ENCODE measurements at regions not wholly inside any gene's neighbourhood (a gene's known extent, or its start where the extent isn't known, plus 50 kb on each side); places are given as distances from the start of the nearest gene placed in this dataset.

DNA sequence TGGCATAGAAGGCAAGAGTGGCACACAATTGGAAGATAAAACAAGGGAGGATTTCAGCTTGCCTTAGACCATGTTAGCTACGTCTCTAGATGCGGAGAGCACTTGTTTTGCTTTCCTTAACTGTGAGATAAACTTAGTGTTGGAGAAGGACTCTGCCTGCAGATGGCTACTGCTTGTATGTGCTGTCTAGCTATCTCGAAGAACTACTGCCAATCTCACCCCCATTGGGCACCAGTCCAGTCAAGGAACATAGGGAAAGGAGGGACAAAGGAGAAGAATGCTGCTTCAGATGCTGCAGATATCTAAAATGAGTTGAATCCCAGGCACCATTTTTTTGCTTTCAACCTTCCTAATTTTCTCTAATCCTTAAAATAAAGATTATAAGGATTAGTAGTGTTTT is 726.0 kb upstream of the ARGLU1 start:
- DNase-seq (ENCODE audit: low spot score), result no peak
- no peak for ATAC-seq
- intact Hi-C loops (cut with DNase I), result no loop called here

DNA sequence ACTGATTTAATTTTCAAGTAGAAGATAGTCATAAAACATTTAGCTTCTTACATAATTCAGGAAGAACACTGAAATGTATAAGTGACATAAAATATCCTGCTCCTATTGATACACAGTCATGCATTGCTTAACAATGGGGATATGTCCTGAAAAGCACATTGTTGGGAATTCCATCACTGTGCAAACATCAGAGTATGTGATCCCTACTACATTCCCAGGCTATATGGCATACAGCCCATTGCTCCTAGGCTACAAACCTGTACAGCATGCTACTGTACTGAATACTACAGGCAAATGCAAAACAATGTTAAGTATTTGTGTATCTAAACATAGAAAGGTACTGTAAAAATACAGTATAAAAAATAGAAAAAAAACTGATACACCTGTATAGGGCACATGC is 723.9 kb upstream of the ARGLU1 start:
- intact Hi-C loops (cut with DNase I), result no loop called here
- no peak for ATAC-seq

DNA sequence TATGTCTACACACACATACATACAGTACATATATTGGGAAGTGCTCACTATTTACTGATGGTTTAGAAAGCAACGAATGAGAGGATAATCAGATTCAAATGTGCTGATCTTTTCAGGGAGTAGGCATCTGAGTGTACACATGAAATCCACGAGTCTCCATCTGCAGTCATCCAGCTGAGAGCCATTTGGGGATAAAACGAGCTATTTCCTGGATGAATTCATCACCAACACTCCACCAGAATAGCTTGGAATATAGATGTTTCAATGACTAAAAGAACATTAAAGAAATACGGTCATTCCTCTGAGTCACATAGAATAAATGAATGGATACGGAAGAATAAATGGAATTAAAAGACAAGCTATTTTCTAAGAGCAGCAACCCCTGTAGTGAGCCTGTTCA is 721.6 kb upstream of the ARGLU1 start:
- ATAC-seq (no peak), DNase-seq (ENCODE audit: low spot score) (no peak)
- intact Hi-C loops (cut with DNase I), result no loop called here

More for the DNA sequence above, 723.9 kb upstream of the ARGLU1 start:
- DNase-seq (ENCODE audit: low spot score), result no peak

DNA sequence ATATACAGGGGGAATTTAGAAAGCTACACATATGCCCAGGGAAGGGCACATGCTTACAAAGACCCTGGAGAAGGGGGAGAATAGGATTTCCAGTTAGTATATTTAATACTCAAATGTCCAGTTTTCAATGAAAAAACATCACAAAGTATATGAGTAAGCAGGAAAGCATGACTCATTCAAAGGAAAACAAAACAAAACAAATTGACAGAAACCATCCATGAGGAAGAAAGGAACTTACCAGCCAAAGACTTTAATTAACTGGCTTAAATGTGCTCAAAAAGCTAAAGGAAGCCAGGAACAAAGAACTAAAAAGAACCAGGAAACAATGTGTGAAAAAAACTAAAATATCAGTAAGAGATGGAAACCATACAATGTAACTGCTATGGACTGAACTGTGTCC is 716.2 kb upstream of the ARGLU1 start:
- intact Hi-C loops (cut with DNase I), result no loop called here
- no peak for DNase-seq (ENCODE audit: low spot score)
- ATAC-seq, result no peak

DNA sequence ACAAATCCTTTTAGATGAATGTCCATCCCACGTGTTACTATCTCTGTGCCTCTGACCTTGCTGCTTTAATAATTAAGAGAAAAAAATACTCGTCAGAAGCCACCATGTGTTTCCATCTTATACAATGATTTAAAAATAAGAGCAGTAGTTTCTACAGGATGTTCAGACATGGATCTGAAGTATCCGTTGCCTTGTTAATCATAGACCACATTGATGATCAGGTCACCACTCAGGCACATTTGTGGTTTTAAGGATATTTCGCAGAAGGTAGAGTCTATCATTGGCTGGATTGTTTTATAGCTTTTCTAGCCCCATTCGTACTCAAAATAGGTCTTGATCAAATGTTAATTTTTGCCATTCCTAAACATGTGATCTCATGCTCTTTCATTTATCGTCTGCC is 710.0 kb upstream of the ARGLU1 start:
- intact Hi-C loops (cut with DNase I), result no loop called here
- no peak for DNase-seq (ENCODE audit: low spot score)
- ATAC-seq, result no peak

DNA sequence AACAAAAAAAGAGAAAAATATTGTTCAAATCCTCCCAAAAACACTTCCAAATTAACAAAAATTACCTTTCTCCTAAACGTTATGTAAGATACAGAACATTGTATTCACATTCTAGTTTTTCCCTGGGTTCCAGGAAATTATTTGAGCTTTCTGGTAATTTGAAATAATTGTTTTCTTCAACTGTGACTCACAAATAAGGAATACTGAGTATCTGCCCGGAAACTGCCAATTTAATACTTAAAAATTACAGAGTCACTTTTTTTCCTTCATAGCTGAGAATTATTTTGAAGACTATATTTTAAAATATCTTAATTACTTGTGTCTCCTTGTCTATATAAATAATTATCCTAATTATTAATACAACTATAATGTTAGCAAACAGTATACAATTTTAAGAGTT is 709.0 kb upstream of the ARGLU1 start:
- no peak for DNase-seq (ENCODE audit: low spot score)
- no peak for ATAC-seq
- intact Hi-C loops (cut with DNase I), result no loop called here

DNA sequence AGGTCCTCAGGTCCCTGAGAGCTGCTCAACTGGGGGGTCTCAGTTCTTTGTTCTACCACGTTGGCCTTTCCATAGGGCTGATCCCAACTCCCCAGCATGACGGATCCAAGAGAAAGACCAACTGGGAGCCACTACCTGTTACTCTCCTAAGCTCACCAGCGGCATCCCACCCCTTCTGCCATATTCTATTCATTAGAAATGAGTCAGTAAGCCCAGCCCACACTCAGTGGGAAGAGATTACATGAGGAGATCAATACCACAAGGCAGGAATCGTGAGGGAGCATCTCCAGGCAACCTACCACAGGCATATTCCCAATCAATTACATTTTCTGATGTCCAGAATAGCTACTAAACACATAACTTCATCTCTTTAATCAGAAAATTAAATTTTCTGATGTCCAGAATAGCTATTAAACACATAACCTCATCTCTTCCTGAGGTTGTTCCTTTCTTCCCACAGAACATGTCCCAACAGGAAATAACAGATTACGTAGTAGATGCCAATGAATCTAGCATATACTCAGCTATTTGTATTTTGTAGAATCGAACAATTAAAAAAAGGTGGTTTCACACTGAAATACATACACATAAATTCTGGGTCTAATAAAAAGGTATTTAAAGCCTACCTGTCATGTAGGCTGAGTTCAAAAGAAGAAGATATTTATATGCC is 708.1 kb upstream of the ARGLU1 start:
- ATAC-seq (no peak), DNase-seq (ENCODE audit: low spot score) (no peak)
- intact Hi-C loops (cut with DNase I), result no loop called here

DNA sequence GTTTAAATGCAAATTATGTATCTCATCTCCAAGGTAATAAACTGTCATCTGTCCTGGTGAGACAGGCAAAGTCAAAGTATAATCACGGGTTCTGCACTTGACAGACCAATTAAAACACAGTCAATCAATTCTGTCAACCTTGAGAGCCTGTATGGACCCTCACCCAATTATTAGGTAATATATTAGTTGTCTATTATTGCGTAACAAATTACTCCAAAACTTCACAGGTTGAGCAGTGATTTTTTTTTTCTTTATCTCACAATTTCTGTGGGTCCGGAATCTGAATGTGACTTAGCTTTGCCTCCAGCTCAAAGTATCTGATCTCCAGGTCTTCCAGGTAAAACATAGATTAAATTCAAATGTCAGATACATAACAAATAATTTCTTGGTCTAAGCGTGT is 707.4 kb upstream of the ARGLU1 start:
- no peak for DNase-seq (ENCODE audit: low spot score)
- ATAC-seq, result no peak
- intact Hi-C loops (cut with DNase I), result no loop called here

DNA sequence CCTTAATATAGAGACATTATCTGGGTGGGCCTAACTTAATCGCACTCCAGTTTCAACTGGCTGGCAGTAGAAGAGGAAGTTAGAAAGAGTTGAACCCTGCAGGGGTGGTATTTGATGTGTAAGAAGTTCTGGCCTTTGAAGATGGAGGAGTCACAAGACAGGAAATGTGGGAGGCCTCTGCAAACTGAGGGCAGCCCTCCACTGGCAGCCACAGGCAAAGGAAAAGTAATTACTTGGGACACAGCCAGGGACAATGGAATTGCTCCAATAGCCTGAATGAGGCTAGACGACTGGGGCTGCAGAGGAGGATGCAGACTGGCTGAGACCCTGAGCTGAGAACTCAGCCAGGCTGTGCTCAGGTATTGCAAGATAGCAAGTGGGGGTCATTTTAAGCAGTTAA is 703.3 kb upstream of the ARGLU1 start:
- intact Hi-C loops (cut with DNase I), result no loop called here
- ATAC-seq (no peak), DNase-seq (ENCODE audit: low spot score) (no peak)

DNA sequence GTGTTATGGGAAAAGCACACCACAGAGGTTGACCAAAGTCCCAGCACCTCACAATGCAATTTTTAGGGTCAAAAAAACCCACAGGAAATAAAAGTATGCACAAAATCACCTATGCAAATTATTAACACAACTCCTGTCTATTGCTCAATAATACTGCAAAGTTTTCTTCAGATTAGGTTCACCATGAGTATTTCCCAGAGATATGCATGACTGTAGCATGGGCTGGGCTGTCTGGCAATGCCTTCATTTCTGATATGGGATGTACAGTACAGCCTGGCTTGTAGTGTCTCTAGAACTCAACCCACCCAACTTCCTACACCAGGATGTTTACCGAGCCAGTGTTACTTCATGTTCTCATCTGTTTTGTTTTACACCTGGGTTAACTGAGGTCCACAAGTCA is 698.7 kb upstream of the ARGLU1 start:
- intact Hi-C loops (cut with DNase I), result no loop called here
- ATAC-seq (no peak), DNase-seq (ENCODE audit: low spot score) (no peak)

DNA sequence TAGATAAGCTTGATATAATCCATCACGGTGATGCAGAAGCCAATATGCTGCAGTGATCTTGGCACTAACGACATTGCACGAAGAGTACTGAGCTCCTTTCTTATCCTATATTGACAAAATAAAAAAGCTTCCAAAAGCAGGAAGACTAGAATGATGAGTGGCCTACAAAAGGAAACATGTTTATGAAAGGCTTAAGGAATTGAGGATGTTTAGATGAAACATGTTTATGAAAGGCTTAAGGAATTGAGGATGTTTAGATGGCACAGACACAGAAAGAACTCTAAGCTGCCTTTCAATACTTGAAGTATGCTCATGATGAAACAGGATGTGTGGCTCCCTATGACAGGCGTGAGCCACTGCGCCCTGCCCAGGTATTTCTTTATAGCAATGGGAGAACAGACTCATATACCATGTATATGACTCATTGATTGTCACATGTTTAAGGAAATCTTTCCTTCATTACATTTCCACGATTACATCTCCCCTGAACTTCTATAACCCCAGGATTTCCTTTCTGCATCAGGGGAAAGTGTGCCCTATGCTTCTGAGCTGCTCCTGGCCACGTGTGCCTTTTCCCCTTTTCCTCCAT is 690.8 kb upstream of the ARGLU1 start:
- intact Hi-C loops (cut with DNase I), result no loop called here
- DNase-seq (ENCODE audit: low spot score) (no peak), ATAC-seq (no peak)

DNA sequence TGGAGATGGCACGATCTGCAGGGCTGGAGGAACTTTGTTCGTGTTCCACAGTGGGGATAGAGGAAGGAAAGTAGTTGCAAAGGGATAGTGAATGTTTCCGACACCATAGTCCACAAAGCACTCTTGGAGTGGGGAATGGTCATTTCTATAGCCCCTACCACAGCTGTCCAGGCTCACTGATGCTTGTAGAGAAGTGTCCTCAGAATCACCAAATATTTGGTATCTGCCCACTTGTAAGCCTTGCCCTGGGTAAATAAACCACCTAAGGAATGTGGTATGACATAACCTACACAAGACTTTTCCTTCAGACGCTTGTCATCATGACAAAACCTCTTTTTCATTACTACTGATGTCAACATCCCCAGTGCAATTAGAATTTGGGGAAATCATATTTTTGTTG is 686.5 kb upstream of the ARGLU1 start:
- DNase-seq (ENCODE audit: low spot score) (no peak), ATAC-seq (no peak)
- intact Hi-C loops (cut with DNase I), result no loop called here

DNA sequence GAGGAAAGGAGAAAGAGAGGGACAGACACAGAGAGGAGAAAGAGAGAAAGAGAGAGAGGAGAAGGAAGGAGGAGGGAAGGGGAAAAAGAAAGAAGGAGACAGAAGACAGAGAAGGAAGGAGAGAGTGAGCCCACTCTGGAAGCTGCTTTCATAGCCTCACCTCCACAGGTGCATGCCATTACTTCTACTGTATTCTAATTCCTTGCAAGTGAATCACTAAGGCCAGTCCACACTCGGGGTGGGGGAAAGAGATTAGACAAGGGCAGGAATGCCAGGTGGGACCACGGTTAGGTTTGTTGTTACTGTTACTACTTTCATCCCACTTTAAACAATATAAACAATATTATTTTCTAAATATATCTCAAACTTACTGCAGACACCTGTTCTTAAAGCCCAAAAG is 684.5 kb upstream of the ARGLU1 start:
- intact Hi-C loops (cut with DNase I), result no loop called here
- DNase-seq (ENCODE audit: low spot score), result no peak
- no peak for ATAC-seq

DNA sequence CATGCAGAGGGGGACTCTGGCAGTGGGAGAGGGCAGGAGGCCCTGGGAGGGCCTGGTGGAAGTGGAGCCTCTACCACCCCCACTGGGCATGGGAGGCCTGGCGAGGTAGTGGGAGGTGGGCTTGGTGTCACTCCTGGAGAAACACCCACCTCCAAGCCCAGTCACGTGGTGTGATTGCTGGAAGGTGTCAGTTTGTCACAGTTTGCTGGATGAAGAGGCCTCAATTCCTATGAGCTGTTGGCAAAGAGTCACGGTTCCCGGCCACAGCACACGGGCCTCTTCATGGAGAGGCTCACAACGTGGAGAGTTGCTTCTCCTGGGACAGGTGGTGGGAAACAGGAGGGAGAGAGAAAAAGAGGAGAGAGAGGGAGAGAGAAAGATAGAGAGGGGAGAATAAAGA is 684.1 kb upstream of the ARGLU1 start:
- no peak for ATAC-seq
- intact Hi-C loops (cut with DNase I), result no loop called here
- DNase-seq (ENCODE audit: low spot score), result no peak

DNA sequence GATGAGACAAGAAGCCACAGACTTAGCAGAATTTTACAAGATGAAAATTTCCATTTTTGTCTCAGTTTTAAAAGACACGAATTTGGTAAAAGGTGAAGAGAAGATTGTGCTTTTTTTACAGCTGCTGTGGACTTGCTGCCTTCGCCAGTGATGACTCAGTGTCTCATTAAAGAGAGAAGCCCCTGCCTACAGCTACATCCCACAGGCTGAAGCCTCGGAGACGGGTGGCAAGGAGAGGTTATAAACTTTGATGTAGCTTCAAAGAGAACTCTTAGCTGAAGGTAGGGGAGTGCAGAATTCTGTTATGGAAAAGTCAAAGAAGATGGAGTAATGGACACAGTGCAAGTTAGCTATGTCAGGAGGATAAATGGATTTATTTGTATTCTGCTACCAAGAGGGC is 683.4 kb upstream of the ARGLU1 start:
- DNase-seq (ENCODE audit: low spot score), result no peak
- ATAC-seq, result no peak
- intact Hi-C loops (cut with DNase I), result no loop called here

DNA sequence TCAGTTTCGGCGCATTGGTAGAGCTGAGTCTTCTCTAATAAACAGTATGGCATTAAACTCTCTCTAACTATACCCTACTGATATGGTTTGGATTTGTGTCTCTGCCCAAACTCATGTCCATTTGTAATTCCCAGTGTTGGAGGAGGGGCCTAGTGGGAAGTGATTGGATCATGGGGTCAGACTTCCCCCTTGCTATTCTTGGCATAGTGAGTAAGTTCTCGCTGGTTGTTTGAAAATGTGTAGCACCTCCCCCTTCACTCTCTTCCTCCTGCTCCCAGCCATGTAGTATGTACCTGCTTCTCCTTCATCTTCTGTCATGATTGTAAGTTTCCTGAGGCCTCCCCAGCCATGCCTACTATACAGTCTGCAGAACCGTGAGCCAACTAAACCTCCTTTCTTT is 682.7 kb upstream of the ARGLU1 start:
- no peak for ATAC-seq
- intact Hi-C loops (cut with DNase I), result no loop called here

DNA sequence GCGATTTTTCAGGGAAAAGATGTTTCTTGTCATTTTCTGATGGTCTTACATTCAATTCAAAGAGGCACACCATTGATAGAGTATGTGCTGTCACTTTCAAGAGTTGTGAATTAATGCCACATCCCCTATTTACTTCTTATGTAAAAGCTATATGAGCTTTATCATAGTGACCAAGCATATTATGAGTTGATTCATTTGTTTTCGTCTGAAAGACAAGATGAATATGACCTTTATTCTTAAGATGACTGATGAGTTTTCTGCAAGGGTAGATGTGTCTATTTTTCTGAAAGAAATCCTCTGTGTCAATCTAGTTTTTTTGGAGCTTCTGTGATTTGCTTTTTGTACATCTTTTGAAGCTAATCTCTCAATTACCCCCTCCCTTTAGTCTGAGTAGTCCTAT is 676.3 kb upstream of the ARGLU1 start:
- no peak for DNase-seq (ENCODE audit: low spot score)
- intact Hi-C loops (cut with DNase I), result no loop called here
- ATAC-seq, result no peak

More for the DNA sequence above, 682.7 kb upstream of the ARGLU1 start:
- DNase-seq (ENCODE audit: low spot score), result no peak

DNA sequence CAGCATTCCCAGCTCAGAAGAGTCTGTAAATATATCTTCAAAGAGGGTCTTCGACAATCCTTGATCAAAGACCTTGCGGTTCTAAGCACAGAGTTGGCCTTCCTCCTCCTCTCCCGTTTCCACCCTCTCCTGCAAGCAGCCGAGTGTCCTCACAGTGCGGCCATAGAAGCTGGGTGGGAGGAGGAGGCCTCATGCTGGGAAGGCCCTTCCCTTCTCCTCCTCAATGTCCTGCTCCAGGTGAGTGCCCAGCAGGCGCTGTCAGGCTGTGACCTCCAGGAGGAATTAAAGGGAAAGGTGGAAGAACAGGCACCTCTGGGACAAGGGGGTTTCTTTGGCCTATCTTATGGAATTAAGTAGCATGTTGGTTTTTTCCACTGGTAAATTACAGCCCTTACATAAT is 674.2 kb upstream of the ARGLU1 start:
- DNase-seq (ENCODE audit: low spot score) (no peak), ATAC-seq (no peak)
- intact Hi-C loops (cut with DNase I), result no loop called here

DNA sequence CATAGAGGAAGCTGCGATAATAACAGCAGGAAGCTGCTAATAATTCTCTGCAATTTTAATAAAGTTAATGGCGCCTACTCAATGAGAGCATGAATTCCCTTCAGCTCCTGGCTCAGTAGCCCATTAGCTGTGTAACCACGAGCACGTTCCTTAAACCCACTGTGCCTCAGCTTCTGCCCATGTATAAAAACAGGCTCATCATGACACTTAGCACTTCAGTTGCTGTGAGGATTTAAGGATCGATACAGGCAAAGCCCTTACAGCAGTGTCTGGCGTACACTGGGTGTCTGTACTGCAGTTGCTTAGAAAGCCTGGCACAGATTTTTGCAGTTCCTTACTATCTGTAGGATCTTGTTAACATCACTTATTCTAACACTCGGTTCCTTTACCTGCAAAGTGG is 673.4 kb upstream of the ARGLU1 start:
- no peak for ATAC-seq
- intact Hi-C loops (cut with DNase I), result no loop called here
- no peak for DNase-seq (ENCODE audit: low spot score)

DNA sequence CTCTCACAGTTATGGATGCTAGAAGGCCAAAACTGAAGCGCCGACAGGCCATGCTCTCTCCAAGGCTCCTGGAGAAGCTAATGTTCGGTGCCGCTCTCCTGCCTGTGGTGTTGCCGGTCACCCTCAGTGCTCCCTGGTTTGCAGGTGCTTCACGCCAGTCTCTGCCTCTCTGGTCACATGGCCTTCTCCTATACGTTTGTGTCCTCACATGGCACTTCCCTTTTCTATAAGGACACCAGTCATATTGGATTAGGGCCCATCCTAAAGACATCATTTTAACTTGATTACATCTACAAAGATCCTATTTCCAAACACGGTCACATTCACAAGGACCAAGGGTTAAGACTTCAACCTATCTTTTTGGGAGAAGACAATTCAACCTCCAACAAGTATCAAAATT is 671.3 kb upstream of the ARGLU1 start:
- intact Hi-C loops (cut with DNase I), result no loop called here
- DNase-seq (ENCODE audit: low spot score), result no peak
- no peak for ATAC-seq

DNA sequence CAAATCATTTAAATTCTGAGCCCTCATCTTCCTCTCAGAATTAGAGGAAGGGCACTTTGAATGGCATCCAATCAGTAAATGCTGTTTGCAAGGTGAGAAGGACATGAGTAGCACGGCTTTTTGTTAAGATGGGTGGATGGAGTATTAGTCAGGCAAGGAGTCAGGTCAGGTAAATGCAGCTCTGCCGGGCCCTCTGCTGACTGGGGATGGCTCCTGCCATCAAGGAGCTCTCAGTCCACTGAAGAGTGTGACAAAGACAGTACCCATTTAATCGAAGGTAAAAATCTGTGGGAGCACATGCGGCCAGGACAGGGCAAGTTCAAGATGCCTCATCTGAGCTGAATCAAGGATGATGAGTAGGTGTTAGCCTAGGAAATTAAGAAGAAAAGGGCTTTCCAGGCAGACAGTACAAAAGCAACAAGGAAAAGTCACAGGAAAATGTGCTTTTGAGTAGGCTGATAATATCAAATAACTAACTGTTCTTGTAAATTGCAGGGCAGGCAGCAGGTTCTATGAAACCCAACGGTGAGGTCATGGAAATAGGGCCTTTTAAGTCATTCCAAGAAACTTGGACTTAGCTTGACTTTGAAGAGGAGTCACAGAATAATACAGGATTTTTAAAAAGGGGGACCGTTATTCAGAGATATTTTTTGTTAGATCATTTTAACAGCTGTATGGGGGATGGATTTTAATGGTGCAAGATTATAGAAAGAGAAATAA is 670.5 kb upstream of the ARGLU1 start:
- DNase-seq (ENCODE audit: low spot score), result no peak
- no peak for ATAC-seq
- intact Hi-C loops (cut with DNase I), result no loop called here
